ENCODE measurements at regions not wholly inside any gene's neighbourhood (a gene's known extent, or its start where the extent isn't known, plus 50 kb on each side); places are given as distances from the start of the nearest gene placed in this dataset.

- no peak for TF ChIP-seq POLR2A (IDR thresholded peaks at IDR 0.05)
- TF ChIP-seq CTCF (IDR thresholded peaks at IDR 0.05): no peak
These were observed 174.1 kb upstream of the PRICKLE1 start for GRCh38 chr12:42763682-42764081.

Measured in tibial nerve (tissue), 3 donors.